GM18519 (cell line): ENCODE measurements at regions not wholly inside any gene's neighbourhood (a gene's known extent, or its start where the extent isn't known, plus 50 kb on each side); places are given as distances from the start of the nearest gene placed in this dataset.

Experiments used
- ATAC-seq: cut with Tn5 transposase; IDR thresholded peaks from one replicate; pipeline ENCODE4 v1.9.1; 2021; ENCODE audit warnings: mild to moderate bottlenecking, moderate library complexity; ENCODE audit not compliant: unreplicated experiment, low FRiP score

DNA sequence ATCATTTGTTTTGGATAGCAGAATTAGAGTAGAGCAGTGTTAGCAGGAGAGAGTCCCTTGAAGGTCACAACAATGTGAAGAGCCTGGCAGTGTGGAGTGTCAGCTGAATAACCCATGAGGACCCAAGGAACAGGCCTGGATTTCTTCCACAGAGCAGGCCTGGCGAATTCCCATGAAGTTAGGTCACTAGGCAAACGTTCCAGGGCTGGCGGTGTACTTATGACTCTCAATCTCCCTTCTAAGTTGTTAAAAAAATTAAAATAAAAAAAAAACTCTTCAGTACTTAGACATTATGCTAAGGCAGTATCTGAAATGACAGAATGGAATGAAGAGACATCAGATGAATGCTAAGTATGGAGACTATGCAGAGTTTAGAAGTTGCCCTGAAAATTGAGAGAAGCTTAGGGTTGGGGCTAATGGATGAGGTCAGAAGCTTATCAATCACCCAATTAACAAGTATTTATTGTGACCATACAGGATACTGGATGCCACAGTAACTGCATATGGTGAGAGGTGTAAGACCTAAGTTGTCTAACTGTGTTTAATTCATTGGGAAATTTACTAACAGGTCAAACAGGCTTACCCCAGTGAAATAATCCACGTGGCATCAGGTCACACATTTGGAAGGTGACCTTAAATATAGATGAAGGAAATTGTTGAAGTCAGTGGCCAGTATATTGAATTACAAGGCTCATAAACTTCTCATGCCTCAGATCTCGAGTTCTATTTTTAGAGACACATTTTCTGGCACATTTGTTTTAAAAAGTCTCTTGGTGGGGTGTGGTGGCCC is 126.2 kb upstream of the NRP1 start:
- ATAC-seq = no peak

DNA sequence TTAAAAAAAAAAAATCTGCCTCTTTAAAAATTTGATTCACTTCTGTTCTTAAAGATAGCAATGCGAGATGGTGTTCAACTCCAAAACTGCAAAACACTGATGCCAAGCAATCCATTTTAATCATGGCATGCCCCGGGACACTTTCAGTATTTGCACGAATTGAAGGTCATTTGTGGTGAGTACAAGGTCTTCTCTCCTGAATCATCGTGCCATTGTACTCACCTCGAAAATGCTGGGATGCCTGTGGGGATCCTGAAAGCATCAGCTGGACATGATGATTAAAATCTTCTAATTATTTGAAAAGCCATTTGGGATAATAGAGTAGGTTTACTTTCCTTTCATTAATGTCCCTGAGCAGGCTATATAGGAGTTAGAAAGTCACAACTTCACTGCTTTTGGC is 125.1 kb upstream of the NRP1 start:
- ATAC-seq = no peak

DNA sequence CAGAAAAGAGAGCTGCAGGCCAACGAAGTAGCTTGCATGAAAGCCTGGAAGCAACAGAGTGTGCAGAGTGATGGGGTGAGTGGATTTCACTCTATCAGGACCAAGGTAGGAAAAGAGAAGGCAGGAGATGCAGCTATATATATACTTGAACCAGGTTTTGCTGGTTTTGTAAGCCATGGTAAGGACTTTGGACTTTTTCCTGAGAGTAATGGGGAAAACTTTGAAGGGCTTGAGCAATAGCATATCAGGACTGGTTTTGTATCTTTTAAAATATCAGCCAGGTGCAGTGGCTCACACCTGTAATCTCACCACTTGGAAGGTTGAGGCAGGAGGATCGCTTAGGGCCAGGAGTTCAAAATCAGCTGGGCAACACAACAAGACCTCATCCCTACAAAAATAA is 120.6 kb upstream of the NRP1 start:
- ATAC-seq = no peak

DNA sequence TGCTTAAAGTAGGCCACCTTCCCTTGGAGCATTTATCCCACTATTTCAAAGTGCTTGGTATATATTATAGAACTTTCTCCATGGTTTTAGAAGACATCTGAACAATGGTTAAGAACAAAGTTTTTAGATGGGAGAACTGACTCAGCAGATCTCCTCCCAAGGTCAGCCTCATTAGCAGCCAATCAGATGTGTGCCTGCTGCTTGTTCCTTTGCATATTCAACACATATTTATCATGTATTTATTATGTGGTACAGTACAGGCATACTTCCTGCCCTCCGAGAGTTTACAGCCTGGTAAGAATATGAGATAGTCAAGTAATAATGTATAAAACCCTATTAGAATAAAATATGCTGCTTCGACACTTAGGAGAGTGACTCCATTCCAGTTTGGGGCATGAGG is 120.1 kb upstream of the NRP1 start:
- no peak for ATAC-seq

DNA sequence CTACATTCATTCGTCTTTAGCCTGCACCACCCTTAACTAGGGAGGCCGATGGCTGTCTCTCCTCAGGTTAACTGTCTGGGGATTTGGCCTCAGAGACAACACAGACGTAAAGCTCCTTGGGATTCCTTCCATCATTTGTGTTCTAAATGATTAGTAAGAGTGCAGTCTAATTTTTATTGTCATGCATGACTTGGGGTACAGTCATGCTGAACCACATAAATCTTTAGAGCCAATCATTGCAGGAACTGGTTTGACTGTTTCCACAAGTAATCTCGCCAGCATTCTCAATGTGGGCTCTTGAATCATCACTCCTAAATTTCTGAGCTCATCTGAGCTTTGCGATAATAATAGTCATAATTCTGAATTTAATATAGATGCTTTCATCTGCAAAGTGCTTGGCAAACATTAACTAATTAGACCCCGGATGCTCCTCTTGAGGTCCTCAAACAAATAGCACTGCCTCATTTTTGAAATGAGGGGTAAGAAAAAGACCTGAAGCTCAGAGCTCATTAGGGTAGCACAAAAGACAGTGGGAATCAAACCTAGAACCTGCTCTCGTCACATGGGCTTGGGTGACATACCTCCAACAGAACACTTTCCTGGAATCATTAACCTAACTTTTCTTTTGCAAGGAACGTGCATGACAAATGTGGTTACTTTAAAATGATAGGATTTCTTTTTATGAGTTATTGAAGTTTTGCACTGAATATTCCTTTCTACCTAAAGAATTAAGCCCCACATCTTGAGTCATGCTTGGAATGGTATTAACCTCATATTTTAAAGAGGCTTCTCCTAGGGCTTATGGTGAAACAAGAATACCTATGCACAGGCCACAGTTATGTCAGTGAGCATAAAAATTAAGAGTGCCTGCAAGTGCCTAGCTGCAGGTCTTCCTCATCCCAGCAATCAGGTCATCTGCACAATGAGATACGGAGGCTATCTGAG is 118.9 kb upstream of the NRP1 start:
- no peak for ATAC-seq

DNA sequence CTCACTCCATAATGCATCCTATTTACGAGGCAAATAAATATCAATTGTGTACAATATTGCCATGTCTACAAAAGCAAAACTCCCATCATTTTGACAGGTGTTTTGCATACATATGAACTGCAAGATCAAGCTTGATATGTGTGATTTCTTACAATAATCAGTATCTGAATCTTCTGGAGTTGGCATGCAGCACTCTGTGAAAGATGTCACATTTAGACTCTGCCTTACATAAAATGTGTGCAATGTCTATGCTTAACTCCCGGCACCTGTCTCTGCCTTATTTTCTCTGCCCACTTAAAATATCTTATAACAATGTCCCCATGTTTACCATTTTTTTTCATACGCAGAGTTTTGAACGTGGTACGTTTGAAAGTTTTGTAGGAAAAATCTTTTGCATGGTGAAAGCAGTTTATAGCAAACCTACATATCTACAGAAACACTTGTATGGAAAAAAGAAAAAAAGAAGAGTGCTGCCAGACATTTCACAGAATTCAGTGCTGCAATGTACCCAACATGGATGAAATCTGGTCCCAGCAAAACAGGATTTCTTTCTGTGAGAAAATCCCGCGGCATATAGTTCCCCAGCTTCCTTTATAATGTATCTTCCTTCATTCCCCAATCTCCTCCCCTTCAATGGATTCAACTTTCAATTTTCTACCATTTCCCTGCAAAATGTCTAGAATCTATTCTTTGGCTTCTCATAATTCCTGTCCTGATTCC is 114.1 kb upstream of the NRP1 start:
- ATAC-seq = no peak

DNA sequence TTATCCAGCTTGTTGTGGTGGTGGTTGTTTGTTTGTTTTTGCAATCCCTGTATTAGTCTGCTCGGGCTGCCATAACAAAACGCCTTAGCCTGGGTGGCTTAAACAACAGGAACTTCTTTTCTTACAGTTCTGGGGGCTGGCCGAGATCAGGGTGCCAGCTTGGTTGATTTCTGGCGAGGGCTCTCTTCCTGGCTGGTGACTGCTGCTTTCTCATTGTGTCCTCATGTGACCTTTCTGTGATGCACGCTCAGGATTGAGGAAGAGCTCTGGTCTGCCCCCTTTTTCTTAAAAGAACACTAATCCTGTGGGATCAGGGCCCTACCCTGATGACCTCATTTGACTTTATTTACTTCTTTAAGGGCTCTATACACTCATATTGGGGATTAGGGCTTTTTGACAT is 107.1 kb upstream of the NRP1 start:
- no peak for ATAC-seq

DNA sequence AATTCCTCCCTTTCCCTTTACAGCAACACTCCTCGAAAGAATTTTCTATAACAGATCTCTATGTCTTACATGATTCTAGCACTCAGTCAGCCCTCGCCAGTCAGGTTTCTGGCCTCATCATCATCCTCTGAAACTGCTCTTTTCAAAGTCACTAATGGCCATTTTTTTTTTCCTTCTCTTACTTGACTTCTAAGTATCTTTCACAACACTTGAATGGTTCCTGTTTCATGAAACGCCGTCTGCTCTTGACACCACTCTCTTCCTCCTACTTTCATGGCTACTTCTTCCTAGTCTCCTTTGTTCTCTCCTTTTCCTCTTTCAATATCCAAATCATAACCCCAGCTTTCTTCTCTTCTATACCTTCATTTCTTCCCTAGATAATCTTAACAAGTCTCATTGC is 100.5 kb upstream of the NRP1 start:
- no peak for ATAC-seq

DNA sequence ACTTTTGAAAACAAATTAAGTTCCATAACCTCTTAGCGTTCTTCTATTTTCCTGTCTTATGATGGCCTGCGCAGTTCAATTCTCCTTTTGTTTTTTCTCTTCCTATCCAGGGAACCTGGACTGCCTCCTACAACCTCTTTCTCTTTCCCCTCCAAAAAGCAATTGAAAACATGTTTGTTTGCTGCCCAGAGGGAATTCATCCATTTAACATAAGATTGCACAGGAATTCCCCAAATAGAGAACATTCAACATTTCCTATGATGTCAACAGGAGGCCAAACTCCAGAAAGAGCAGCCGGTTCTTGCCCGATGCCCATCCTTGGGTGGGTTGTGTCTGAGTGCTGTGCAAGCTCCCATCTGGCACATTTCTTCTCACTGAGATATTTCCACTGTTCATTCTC is 94.2 kb upstream of the NRP1 start:
- ATAC-seq = no peak

DNA sequence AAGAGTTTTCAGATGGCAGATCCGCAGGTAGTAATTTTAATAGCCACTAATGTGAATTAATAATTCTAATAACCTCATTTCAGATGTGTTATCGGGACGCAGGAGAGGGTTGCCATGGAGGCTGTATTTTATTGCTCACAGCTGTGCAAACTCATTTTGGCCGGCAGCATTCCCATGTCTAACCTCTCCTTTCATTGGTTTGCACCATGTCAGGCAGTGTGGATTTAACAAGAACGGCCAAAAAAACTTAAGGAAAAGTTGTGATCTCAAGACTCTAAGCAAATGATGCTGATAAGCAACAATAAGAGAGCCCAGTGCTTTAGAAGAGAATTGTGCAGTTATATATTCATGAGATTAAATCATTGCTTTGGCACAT is 88.7 kb upstream of the NRP1 start:
- no peak for ATAC-seq

DNA sequence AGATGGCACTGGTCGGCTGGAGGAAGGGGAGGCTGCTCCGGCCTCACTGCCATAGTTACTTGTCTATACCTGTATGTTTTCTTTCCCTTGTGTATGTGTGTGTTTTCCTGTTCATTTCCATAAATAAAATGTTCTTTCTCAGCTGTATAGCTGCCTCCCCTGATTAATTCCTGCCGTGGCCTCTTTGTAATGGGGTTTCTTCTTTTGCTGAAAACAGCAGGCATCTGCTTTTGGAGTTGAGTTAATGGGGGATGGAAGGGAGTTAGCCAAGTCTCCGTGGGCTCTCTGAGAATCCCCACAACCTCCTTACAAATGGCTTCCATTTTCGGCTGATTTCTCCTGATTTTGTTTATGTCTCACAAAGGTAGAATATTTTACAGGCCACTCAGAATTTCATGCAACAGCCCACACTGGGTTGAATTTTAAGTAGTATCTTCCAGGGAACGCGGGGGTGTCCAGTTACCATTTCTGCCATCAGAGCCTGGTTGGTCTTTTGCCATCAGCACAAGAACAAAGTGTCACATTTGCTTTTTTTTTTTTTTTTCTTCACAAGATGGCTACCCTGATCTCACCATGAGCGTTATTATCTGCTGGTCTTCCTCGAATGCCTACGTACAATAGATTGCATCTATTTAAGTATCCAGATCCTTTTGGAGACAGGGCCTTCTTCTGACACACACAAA is 88.1 kb upstream of the NRP1 start:
- ATAC-seq = no peak

DNA sequence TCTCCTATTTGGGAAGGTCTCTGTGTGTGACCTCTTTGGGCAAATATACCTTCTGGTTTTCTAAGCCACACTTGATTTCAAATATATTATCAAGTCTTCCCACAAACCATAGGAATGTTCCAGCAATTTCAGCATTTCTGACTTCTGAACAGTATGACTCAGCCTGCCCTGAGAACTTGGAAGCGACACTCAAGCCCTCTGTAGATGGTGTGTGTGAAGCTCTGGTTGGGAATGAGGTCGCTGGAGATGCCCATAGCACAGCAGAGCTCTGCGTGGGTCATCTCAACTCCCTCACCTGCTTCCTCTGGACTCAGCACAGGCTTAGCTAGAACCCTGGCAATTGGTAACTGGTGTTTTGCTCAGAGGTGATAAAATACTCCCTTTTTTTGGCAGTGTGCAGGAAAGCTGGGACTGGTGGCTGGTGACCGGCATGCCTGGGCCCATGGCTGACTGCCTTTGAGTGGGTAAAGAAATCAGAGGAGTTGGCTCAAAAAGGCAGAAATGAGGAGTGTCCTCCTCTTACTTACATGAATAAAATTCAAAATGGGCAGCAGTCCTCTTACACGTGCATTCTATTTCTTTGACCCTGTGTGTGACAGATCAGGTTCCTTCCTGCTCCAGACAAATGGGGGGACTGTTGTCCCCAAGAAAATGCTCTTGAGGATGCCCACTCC is 87.5 kb upstream of the NRP1 start:
- ATAC-seq = no peak

DNA sequence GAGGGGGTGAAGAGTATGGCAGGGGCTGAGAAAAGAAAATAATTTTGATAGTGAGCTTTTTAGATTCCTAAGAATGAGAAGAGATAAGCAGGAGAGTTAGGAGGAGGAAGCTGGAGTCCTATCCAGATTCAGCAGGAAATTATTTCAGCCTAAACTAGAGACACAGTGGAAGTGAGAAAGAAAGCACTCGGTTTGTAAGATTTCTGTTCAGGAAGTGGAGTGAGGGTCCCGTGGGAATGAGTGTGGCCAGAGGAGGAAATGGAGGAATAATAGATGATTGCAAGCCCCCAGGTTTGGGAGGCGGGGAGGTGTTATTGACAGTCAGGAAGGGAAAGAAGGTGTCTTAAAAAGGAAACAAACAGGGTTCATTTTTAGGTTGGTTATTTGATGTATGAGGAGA is 84.8 kb upstream of the NRP1 start:
- ATAC-seq = no peak

DNA sequence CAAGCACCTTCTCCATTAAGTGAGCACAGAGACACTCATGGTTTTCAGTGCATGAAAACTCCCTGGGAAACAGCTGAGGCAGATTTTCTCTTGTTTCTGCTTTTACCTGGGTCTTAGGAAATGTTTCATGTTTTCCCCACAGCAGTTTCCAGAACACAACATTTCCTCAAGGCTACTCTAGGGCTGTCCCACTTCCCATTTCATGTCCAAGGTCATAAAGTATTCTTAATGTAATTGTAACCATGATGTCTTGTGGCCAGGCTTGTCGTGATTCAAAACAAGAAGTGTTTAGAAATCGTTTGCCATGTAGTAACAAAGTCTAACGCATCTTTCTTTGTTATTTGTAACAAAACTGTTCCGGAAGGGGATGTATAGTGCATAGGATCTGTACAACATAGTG is 83.8 kb upstream of the NRP1 start:
- ATAC-seq = no peak

DNA sequence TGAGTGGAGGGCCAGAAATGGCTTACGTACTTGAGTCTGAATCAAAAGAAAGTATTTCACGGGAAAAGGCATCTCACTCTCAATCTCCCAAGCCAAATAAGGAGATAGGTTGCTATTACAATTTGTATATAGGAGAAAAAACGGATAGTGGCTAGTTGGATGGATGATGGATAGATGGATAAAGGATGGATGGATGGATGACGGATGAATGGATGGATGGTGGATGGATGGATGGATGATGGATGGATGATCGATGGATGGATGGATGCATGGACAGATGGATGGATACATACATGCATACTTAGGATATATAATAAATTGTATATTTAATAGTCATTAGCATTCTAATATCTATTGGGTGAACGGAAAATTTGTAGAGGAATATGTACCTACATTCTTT is 82.2 kb upstream of the NRP1 start:
- no peak for ATAC-seq

DNA sequence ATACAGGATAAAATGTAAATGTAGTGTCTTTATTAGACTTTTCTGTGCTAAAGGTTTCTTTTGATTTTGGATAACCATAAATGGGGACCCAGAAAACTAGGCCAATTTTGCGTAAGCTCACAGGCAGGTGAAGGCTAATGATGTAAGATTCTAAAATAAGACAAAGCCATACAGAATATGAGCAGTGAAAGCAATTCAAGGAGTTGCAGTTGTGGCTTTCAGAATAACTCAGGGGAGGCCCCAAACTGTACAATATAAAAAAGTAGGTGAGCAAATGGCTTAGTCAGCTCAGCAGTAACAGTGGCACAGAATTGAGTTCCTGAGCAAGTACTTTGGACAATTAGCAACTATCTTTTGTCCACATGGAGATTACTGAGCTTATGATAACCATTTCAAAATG is 81.7 kb upstream of the NRP1 start:
- ATAC-seq = no peak

DNA sequence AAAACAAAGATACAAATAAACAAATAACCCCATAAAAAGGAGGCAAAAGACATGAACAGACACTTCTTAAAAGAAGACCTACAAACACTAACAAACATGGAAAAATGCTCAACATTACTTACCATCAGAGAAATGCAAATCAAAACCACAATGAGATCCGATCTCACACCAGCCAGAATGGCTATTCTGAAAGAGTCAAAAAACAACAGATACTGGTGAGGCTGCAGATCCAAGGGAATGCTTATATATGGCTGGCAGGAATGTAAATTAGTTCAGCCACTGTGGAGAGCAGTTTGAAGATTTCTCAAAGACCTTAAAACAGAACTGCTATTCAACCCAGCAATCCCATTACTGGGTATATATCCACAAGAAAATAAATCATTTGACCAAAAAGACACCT is 80.4 kb upstream of the NRP1 start:
- ATAC-seq = no peak

DNA sequence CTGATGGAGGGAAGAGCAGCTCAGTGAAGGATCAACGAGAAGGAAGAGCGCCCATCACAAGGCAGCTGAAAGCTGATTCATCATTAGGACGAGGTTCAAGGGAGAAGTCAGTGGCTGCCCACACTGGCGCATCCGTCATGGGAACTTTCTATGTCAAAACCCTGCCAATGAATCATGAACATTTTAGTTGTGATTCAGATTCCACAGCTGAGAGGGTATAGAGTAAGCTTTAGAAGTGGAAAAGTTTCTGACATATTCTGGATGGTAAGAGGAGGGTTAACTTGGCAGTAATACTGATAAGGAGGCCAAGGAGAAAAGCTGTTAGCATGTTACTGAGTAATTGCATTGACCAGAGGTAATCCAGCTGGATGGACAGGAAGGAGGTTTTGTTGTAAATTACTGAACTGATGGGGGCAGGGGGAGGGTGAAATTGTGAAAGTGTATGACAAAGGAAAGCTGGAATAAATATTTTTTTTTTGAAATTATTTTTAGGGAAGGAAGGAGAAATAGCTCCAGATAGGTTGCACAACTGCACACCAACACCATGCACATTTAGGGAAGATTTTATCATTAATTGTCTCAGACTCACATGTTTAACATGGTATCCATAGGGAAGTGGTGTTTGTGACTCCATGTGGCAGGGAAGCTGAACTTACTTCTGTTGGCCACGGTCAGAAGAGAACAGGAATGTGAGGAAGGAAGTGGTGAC is 78.3 kb upstream of the NRP1 start:
- no peak for ATAC-seq

DNA sequence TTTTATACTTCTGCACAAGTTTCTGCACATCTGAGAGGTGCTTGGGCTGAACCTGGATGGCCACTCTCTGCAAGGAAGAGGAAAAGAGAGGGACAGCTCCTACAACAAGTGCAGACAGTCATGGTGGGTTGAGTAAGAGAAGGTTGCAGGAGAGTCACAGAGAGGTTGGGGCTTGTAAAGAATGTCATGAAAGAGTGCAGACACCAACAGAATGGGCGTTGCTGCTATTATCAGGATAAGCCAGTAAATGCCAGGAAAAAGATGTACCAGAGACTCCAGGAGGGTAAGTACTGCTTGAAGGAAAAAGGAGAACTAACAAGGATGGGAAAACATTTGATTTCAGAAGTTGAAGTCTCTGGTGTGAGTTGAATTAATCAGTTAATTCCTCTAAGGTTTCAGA is 77.8 kb upstream of the NRP1 start:
- no peak for ATAC-seq

DNA sequence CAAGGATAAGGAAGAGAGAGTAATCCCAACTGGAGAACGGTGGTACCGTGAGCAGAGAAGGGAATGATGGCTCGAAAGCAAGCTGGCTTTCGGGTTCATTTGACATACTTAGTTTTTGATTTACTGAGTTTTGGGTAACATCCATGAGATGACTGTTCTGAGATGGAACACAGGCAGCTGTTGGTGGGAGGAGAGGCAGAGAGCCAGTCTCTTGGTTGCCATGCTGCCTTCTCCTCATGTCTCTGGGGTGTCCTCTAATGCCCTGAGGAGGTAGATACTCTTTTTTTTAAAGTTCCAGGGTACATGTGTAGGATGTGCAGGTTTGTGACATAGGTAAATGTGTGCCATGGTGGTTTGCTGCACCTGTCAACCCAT is 76.4 kb upstream of the NRP1 start:
- no peak for ATAC-seq
